Globus pallidus (tissue), 1 donor: ENCODE measurements at regions not wholly inside any gene's neighbourhood (a gene's known extent, or its start where the extent isn't known, plus 50 kb on each side); places are given as distances from the start of the nearest gene placed in this dataset.
"Not testable (repeated sequence)": the region's sequence is repeated elsewhere in the genome, so short reads cannot be mapped to it uniquely, and the experiment has no call there.

Experiments
- DNase-seq: peaks from one replicate; pipeline ENCODE4 v3.0.0-alpha.2; 2015; ENCODE audit warnings: low spot score

- no peak for DNase-seq
These were observed 299.2 kb downstream of the INSIG2 start for GRCh38 chr2:118387509-118387908.

- DNase-seq, result no peak
These were observed 298.5 kb downstream of the INSIG2 start for GRCh38 chr2:118386641-118387302.

GRCh38 chr2:118380915-118381653, 292.8 kb downstream of the INSIG2 start:
- no peak for DNase-seq

GRCh38 chr2:118375907-118376485, 287.7 kb downstream of the INSIG2 start:
- no peak for DNase-seq

GRCh38 chr2:118374974-118375755, 286.9 kb downstream of the INSIG2 start:
- DNase-seq, result no peak

- DNase-seq, result no peak
These were observed 284.9 kb downstream of the INSIG2 start for GRCh38 chr2:118372886-118373830.

GRCh38 chr2:118371515-118371914, 283.2 kb downstream of the INSIG2 start:
- peak; percentile 1 for DNase-seq

- not testable (repeated sequence) for DNase-seq
These were observed 281.2 kb downstream of the INSIG2 start for GRCh38 chr2:118369521-118369920.

- no peak for DNase-seq
These were observed 275.3 kb downstream of the INSIG2 start for GRCh38 chr2:118363604-118364003.

- DNase-seq, result no peak
These were observed 267.8 kb downstream of the INSIG2 start for GRCh38 chr2:118356051-118356450.

GRCh38 chr2:118351796-118352195, 263.5 kb downstream of the INSIG2 start:
- no peak for DNase-seq

GRCh38 chr2:118350621-118351020, 262.4 kb downstream of the INSIG2 start:
- DNase-seq, result no peak

GRCh38 chr2:118349365-118349764, 261.1 kb downstream of the INSIG2 start:
- DNase-seq, result no peak

- DNase-seq, result no peak
These were observed 260.2 kb downstream of the INSIG2 start for GRCh38 chr2:118348380-118349034.

- no peak for DNase-seq
These were observed 257.2 kb downstream of the INSIG2 start for GRCh38 chr2:118345465-118345864.

- DNase-seq, result no peak
These were observed 251.8 kb downstream of the INSIG2 start for GRCh38 chr2:118340103-118340502.

GRCh38 chr2:118339386-118339785, 251.1 kb downstream of the INSIG2 start:
- DNase-seq, result no peak

GRCh38 chr2:118333664-118334063, 245.4 kb downstream of the INSIG2 start:
- no peak for DNase-seq

- DNase-seq, result no peak
These were observed 237.2 kb downstream of the INSIG2 start for GRCh38 chr2:118325321-118325955.

GRCh38 chr2:118322406-118322805, 234.1 kb downstream of the INSIG2 start:
- no peak for DNase-seq
